DOHH2 (cell line): ENCODE measurements at regions not wholly inside any gene's neighbourhood (a gene's known extent, or its start where the extent isn't known, plus 50 kb on each side); places are given as distances from the start of the nearest gene placed in this dataset.

ENCODE experiments used
- H3F3A ChIP-seq: fragments of 200-600 bp; sonication (generic), shearing (Covaris generic); 2 replicates; pipeline ENCODE4 v1.6.0; 2016; ENCODE audit warnings: antibody characterized with exemption, mild to moderate bottlenecking; ENCODE audit not compliant: control insufficient read depth, insufficient read depth
- H3K27ac ChIP-seq: fragments of 200-600 bp; sonication (generic); 2 replicates; pipeline ENCODE4 v1.5.1; 2014; ENCODE audit warnings: low read depth, mild to moderate bottlenecking, low read length, moderate library complexity
- H3K27me3 ChIP-seq: fragments of 200-600 bp; sonication (generic); 2 replicates; pipeline ENCODE4 v1.6.1; 2014; ENCODE audit warnings: mild to moderate bottlenecking, low read length, mixed read lengths; ENCODE audit not compliant: control insufficient read depth
- H3K36me3 ChIP-seq: fragments of 200-600 bp; sonication (generic); 2 replicates; pipeline ENCODE4 v1.6.1; 2014; ENCODE audit warnings: mild to moderate bottlenecking, low read length, moderate library complexity, mixed read lengths; ENCODE audit not compliant: control insufficient read depth
- H3K4me1 ChIP-seq: fragments of 200-600 bp; sonication (generic); 2 replicates; pipeline ENCODE4 v1.6.1; 2014; ENCODE audit warnings: mild to moderate bottlenecking, low read length, mixed read lengths; ENCODE audit not compliant: control insufficient read depth
- H3K4me2 ChIP-seq: fragments of 200-600 bp; sonication (generic); 2 replicates; pipeline ENCODE4 v1.6.0; 2014; ENCODE audit warnings: mild to moderate bottlenecking, low read length, moderate library complexity
- H3K4me3 ChIP-seq: fragments of 200-600 bp; sonication (generic); 2 replicates; pipeline ENCODE4 v1.5.1; 2014; ENCODE audit warnings: mild to moderate bottlenecking, low read length, mixed read lengths
- H3K79me2 ChIP-seq: fragments of 200-600 bp; sonication (generic); 2 replicates; pipeline ENCODE4 v1.6.1; 2014; ENCODE audit warnings: mild to moderate bottlenecking, low read length, mixed read lengths; ENCODE audit not compliant: control insufficient read depth
- H3K9me2 ChIP-seq: fragments of 200-600 bp; sonication (generic); replicated peaks from 2 replicates; pipeline ENCODE4 v1.6.1; 2014; ENCODE audit warnings: mild to moderate bottlenecking, low read length, mixed read lengths; ENCODE audit not compliant: control insufficient read depth
- H3K9me3 ChIP-seq: fragments of 200-600 bp; sonication (generic); 2 replicates; pipeline ENCODE4 v1.6.1; 2014; ENCODE audit warnings: antibody characterized with exemption, low read length, mixed read lengths; ENCODE audit not compliant: control insufficient read depth, insufficient read depth
- H4K20me1 ChIP-seq: fragments of 200-600 bp; sonication (generic); 2 replicates; pipeline ENCODE4 v1.6.0; 2014; ENCODE audit warnings: low read depth, mild to moderate bottlenecking, antibody characterized with exemption, low read length, moderate library complexity; ENCODE audit not compliant: control insufficient read depth, insufficient read depth
- CTCF ChIP-seq: fragments of 200-600 bp; sonication (generic); IDR thresholded peaks from one replicate; pipeline ENCODE4 v1.5.1; 2014; ENCODE audit warnings: antibody characterized with exemption, mild to moderate bottlenecking, low read depth, low read length; ENCODE audit not compliant: poor library complexity, severe bottlenecking
- EZH2phosphoT487 ChIP-seq: fragments of 200-600 bp; sonication (generic); IDR thresholded peaks from 2 replicates; pipeline ENCODE4 v1.6.1; 2017; ENCODE audit warnings: borderline replicate concordance, mild to moderate bottlenecking, antibody characterized with exemption, low read length, moderate library complexity, mixed read lengths

- Histone ChIP-seq H3K79me2 (no peaks in the 10 kb centered on the region), H3F3A (no peaks in the 10 kb centered on the region), H3K4me2 (no peak overlapping the region), H3K27me3 (no peaks in the 10 kb centered on the region), H3K36me3 (no peaks in the 10 kb centered on the region), H4K20me1 (no peaks in the 10 kb centered on the region), H3K9me3 (no peaks in the 10 kb centered on the region), H3K9me2 (no peaks in the 10 kb centered on the region), H3K4me1 (no peaks in the 10 kb centered on the region), H3K4me3 (no peak overlapping the region), H3K27ac (no peak overlapping the region)
- no peak for TF ChIP-seq EZH2phosphoT487
- no peak for TF ChIP-seq CTCF
These were observed 245.8 kb upstream of the JAG1 start for GRCh38 chr20:10919396-10920140.

GRCh38 chr20:10920396-10920795, 246.6 kb upstream of the JAG1 start:
- H3K79me2 ChIP-seq, result no peaks in the 10 kb centered on the region
- H3K27ac ChIP-seq, result no peak overlapping the region
- H3K27me3 ChIP-seq, result no peaks in the 10 kb centered on the region
- TF ChIP-seq CTCF, result no peak
- no peak for TF ChIP-seq EZH2phosphoT487
- H3K4me3 ChIP-seq, result no peak overlapping the region
- no peaks in the 10 kb centered on the region for H3K4me1 ChIP-seq
- H3K4me2 ChIP-seq, result no peak overlapping the region
- no peaks in the 10 kb centered on the region for H4K20me1 ChIP-seq
- no peaks in the 10 kb centered on the region for H3F3A ChIP-seq
- no peaks in the 10 kb centered on the region for H3K36me3 ChIP-seq
- H3K9me3 ChIP-seq, result no peaks in the 10 kb centered on the region
- no peaks in the 10 kb centered on the region for H3K9me2 ChIP-seq

GRCh38 chr20:10921491-10922010, 247.8 kb upstream of the JAG1 start:
- Histone ChIP-seq H3K79me2 (no peaks in the 10 kb centered on the region), H3K36me3 (no peaks in the 10 kb centered on the region), H3F3A (no peaks in the 10 kb centered on the region), H3K27me3 (no peaks in the 10 kb centered on the region), H4K20me1 (no peaks in the 10 kb centered on the region), H3K9me3 (no peaks in the 10 kb centered on the region), H3K4me1 (no peaks in the 10 kb centered on the region), H3K27ac (no peak overlapping the region), H3K4me3 (no peak overlapping the region), H3K4me2 (no peak overlapping the region), H3K9me2 (no peaks in the 10 kb centered on the region)
- TF ChIP-seq EZH2phosphoT487, result no peak
- no peak for TF ChIP-seq CTCF
